Endothelial cell of umbilical vein (primary cell): ENCODE measurements at regions not wholly inside any gene's neighbourhood (a gene's known extent, or its start where the extent isn't known, plus 50 kb on each side); places are given as distances from the start of the nearest gene placed in this dataset.

Experiments
- EZH2 ChIP-seq: IDR thresholded peaks from 2 replicates; pipeline ENCODE4 v1.6.1; 2012; ENCODE audit warnings: borderline replicate concordance, low read depth, mild to moderate bottlenecking, moderate library complexity, low read length, inconsistent platforms; ENCODE audit not compliant: severe bottlenecking
- FOS ChIP-seq: IDR thresholded peaks from 2 replicates; pipeline ENCODE4 v1.6.1; 2011; ENCODE audit warnings: mild to moderate bottlenecking, low read length, moderate library complexity, borderline replicate concordance; ENCODE audit not compliant: insufficient read depth
- JUN ChIP-seq: IDR thresholded peaks from 2 replicates; pipeline ENCODE4 v1.6.1; 2011; ENCODE audit warnings: borderline replicate concordance, low read depth; ENCODE audit not compliant: insufficient read length, insufficient read depth
- MAX ChIP-seq: IDR thresholded peaks from 2 replicates; pipeline ENCODE4 v1.6.1; 2011; ENCODE audit not compliant: insufficient read depth, insufficient read length
- MYC ChIP-seq: IDR thresholded peaks from one replicate; pipeline ENCODE4 v1.6.1; 2011; ENCODE audit warnings: mild to moderate bottlenecking, low read depth, low read length
- POLR2A ChIP-seq: IDR thresholded peaks from 2 replicates; pipeline ENCODE4 v1.6.1; 2012; ENCODE audit warnings: low read depth, mild to moderate bottlenecking, control low read depth, low read length
- POLR2AphosphoS5 ChIP-seq: IDR thresholded peaks from 2 replicates; pipeline ENCODE4 v1.6.1; 2012; ENCODE audit warnings: low read depth, mild to moderate bottlenecking, control low read depth, low read length, moderate library complexity; ENCODE audit not compliant: insufficient read depth
- TF ChIP-seq, protein P1 (sequence below), 2 donors: IDR thresholded peaks; 1 replicate in 1 of 2; 2 replicates in 1 of 2; pipeline ENCODE4 v1.5.1; 2011; ENCODE audit warnings: low read length in 2 of 2, mild to moderate bottlenecking in 2 of 2, moderate library complexity in 2 of 2, control low read depth in 1 of 2, inconsistent platforms in 1 of 2, low read depth in 1 of 2; ENCODE audit not compliant: insufficient read depth in 1 of 2; ENCODE audit errors: extremely low read depth in 1 of 2

DNA sequence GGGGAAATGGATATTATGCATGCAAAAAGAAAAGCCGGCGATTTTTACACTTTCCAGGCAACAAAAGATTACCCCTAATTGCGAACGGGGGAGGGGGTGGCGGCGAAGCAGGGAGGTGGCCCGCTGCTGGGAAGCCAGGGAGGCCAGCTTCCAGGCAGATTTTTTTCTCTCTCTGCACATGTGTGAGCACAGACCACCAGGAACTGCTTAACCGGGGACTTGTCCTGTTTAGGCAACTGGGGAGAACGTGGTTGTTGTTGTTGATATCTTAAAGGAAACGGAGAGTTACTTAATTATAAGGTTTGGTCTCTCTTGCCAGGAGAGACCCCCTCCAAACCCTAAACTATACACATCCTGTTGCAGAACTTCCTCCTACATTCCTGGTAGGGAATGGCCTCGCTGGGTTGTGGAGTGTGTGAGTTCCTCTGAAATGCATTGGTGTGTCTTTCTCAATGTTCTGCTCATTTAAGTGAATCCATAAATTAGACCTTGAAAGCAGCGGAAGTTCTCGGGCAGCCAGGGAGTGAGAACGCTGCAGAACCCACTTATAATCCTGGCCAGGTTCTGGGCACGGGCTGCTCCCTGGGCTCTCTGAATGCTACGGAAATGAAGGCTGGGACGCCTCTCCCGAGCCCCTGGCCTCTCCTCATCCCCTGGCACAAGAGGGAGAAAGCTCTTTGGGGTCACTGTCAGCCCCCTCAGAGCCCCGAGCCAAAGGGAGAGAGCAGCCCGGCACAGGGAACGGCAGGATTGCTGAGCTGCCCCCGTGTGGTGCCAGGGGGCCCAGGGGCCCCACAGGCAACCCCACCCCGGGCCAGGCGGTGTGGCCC lies 250.0 kb downstream of the FOXD2 start:
- TF ChIP-seq, protein P1, sequence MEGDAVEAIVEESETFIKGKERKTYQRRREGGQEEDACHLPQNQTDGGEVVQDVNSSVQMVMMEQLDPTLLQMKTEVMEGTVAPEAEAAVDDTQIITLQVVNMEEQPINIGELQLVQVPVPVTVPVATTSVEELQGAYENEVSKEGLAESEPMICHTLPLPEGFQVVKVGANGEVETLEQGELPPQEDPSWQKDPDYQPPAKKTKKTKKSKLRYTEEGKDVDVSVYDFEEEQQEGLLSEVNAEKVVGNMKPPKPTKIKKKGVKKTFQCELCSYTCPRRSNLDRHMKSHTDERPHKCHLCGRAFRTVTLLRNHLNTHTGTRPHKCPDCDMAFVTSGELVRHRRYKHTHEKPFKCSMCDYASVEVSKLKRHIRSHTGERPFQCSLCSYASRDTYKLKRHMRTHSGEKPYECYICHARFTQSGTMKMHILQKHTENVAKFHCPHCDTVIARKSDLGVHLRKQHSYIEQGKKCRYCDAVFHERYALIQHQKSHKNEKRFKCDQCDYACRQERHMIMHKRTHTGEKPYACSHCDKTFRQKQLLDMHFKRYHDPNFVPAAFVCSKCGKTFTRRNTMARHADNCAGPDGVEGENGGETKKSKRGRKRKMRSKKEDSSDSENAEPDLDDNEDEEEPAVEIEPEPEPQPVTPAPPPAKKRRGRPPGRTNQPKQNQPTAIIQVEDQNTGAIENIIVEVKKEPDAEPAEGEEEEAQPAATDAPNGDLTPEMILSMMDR (IDR thresholded peaks at IDR 0.05; ENCODE audit: extremely low read depth in 1 of 2, insufficient read depth in 1 of 2, low read depth in 1 of 2, low read length in 2 of 2) = no peak
- TF ChIP-seq POLR2A (no peak), POLR2AphosphoS5 (no peak), EZH2 (no peak), JUN (no peak), MAX (no peak), MYC (no peak), FOS (no peak)
